CD8-positive, alpha-beta memory T cell (primary cell): ENCODE measurements at regions not wholly inside any gene's neighbourhood (a gene's known extent, or its start where the extent isn't known, plus 50 kb on each side); places are given as distances from the start of the nearest gene placed in this dataset.

Experiments used
- CTCF ChIA-PET: fragments of 350-600 bp; sonication (Branson Sonifier 250); formaldehyde crosslinking; loops from one replicate; lab custom pipeline; 2021; ENCODE audit warnings: antibody characterized with exemption; lab: Charles Lee
- POLR2A ChIA-PET: fragments of 350-600 bp; sonication (Branson Sonifier 250); formaldehyde crosslinking; loops from one replicate; lab custom pipeline; 2021; ENCODE audit warnings: antibody characterized with exemption; lab: Charles Lee
- DNase-seq, 5 donors: peaks; one replicate each; pipeline versions ENCODE4 v3.0.0 to v3.0.0-alpha.2; 2020 to 2022; ENCODE audit warnings: mixed read lengths in 1 of 5
- H3K27ac ChIP-seq: one replicate; pipeline ENCODE4 v1.7.0; 2013; ENCODE audit warnings: low read depth, mild to moderate bottlenecking, low read length, moderate library complexity
- H3K27me3 ChIP-seq: 2 replicates; pipeline ENCODE4 v1.7.0; 2013; ENCODE audit warnings: low read length, mild to moderate bottlenecking; ENCODE audit not compliant: insufficient read depth, poor library complexity, severe bottlenecking
- H3K36me3 ChIP-seq: 2 replicates; pipeline ENCODE4 v1.7.0; 2013; ENCODE audit warnings: mild to moderate bottlenecking, low read length, moderate library complexity; ENCODE audit not compliant: insufficient read depth
- H3K4me1 ChIP-seq: 2 replicates; pipeline ENCODE4 v1.7.0; 2013; ENCODE audit warnings: mild to moderate bottlenecking, low read length, moderate library complexity; ENCODE audit not compliant: insufficient read depth
- H3K4me3 ChIP-seq: 2 replicates; pipeline ENCODE4 v1.7.0; 2013; ENCODE audit warnings: mild to moderate bottlenecking, low read length
- H3K9me3 ChIP-seq: 2 replicates; pipeline ENCODE4 v1.7.0; 2013; ENCODE audit warnings: mild to moderate bottlenecking, low read length
- H3K27ac Mint-ChIP-seq, 8 donors: one replicate each; pipeline ENCODE4 v1.8.0; 2020 to 2021; ENCODE audit warnings: mixed read lengths in 8 of 8, mild to moderate bottlenecking in 6 of 8, inconsistent platforms in 3 of 8, moderate library complexity in 3 of 8
- H3K27me3 Mint-ChIP-seq, 2 donors: one replicate each; pipeline ENCODE4 v1.8.0; 2020 to 2021; ENCODE audit warnings: mixed read lengths in 2 of 2, mild to moderate bottlenecking in 1 of 2, moderate library complexity in 1 of 2
- H3K36me3 Mint-ChIP-seq, 3 donors: one replicate each; pipeline ENCODE4 v1.8.0; 2020 to 2021; ENCODE audit warnings: mixed read lengths in 3 of 3, inconsistent platforms in 1 of 3, mild to moderate bottlenecking in 1 of 3
- H3K4me1 Mint-ChIP-seq, 3 donors: one replicate each; pipeline ENCODE4 v1.8.0; 2020 to 2021; ENCODE audit warnings: mixed read lengths in 3 of 3, inconsistent platforms in 1 of 3, mild to moderate bottlenecking in 1 of 3
- H3K4me3 Mint-ChIP-seq, 7 donors: one replicate each; pipeline ENCODE4 v1.8.0; 2020 to 2021; ENCODE audit warnings: mixed read lengths in 7 of 7, mild to moderate bottlenecking in 6 of 7, moderate library complexity in 4 of 7, inconsistent platforms in 2 of 7
- H3K9me3 Mint-ChIP-seq, 5 donors: one replicate each; pipeline ENCODE4 v1.8.0; 2020 to 2022; ENCODE audit warnings: mixed read lengths in 5 of 5, mild to moderate bottlenecking in 3 of 5, moderate library complexity in 2 of 5, inconsistent platforms in 1 of 5

- H3K9me3 Mint-ChIP-seq: no peaks in the 10 kb centered on the region
- ChIA-PET CTCF (interaction anchor here (1.1 to 2.3 kb wide), 2 partner anchors 510 to 514 kb away, joined by 3 to 7 read pairs; no protein-coding TSS in a partner anchor), POLR2A (no interaction called here)
These were observed 238.5 kb downstream of the NFATC2 start for GRCh38 chr20:51303731-51304670.

DNA sequence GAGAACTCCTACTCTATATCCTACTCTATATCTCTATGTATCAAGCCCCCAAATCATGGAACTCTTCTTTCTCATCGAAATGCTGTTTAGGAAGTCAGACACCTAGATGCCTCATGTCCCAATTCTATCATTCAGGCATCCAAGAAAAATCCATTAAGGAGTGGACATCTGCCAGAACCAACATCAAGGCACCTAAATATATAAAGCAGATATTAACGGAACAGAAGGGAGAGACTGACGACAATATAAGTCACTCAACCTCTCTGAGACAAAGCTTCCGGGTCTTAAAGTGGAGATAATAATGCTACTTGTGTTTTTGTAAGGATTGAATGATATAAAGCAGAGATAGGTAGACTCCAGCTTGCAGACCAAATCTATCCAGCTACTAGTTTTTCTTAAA lies 241.5 kb downstream of the NFATC2 start:
- peaks cover 5 to 8% of the 10 kb centered on the region in 2 donors for H3K27me3 Mint-ChIP-seq
- Histone ChIP-seq H3K4me3 (no peak overlapping the region), H3K27ac (no peak overlapping the region), H3K9me3 (no peaks in the 10 kb centered on the region), H3K27me3 (no peaks in the 10 kb centered on the region), H3K4me1 (no peaks in the 10 kb centered on the region), H3K36me3 (no peaks in the 10 kb centered on the region)
- POLR2A ChIA-PET: no interaction called here
- CTCF ChIA-PET: interaction anchor here (1.0 to 1.3 kb wide), 3 partner anchors 8 to 319 kb away, joined by 3 to 4 read pairs (median 3); no protein-coding TSS in a partner anchor
- no peak for DNase-seq
- H3K27ac Mint-ChIP-seq: no peak overlapping the region
- no peaks in the 10 kb centered on the region for H3K36me3 Mint-ChIP-seq
- no peak overlapping the region for H3K4me3 Mint-ChIP-seq
- H3K9me3 Mint-ChIP-seq: no peaks in the 10 kb centered on the region
- peaks cover 0 to under 1% (median 0%) of the 10 kb centered on the region in 3 donors for H3K4me1 Mint-ChIP-seq

More at GRCh38 chr20:51303731-51304670, 238.5 kb downstream of the NFATC2 start:
- Histone ChIP-seq H3K9me3 (no peaks in the 10 kb centered on the region), H3K4me3 (no peak overlapping the region), H3K27ac (no peak overlapping the region), H3K4me1 (no peaks in the 10 kb centered on the region), H3K27me3 (peaks cover 7% of the 10 kb centered on the region), H3K36me3 (no peaks in the 10 kb centered on the region)
- H3K27me3 Mint-ChIP-seq: peaks cover 4% of the 10 kb centered on the region in 2 donors
- H3K27ac Mint-ChIP-seq: no peak overlapping the region
- DNase-seq: no peak
- peaks cover 2 to 8% (median 5%) of the 10 kb centered on the region in 3 donors for H3K4me1 Mint-ChIP-seq
- H3K36me3 Mint-ChIP-seq: no peaks in the 10 kb centered on the region
- H3K4me3 Mint-ChIP-seq: no peak overlapping the region

DNA sequence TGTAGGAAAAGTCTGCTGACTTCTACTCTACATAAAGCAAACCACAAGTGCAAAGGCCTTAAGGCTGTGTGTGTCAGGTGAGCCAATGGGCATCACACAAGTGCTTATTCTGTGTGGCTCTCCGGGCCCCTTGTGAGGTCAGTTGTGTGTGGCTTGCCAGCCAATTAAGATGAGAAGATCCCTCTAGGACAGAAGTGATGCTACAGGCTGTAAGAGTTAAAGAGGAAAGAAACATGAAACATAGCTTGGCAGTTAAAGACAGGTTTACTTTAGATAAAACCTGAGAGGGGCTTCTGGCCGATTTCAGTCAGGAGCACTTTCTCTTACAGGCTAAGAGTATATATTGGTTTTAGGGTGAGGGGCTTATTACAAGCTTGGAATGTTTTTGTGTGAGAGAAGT lies 242.4 kb downstream of the NFATC2 start:
- H3K9me3 ChIP-seq: no peaks in the 10 kb centered on the region
- Mint-ChIP-seq H3K27ac (no peak overlapping the region), H3K27me3 (peaks cover 4 to 13% of the 10 kb centered on the region in 2 donors)

GRCh38 chr20:51299413-51299812 lies 243.1 kb downstream of the NFATC2 start:
- Histone ChIP-seq H3K9me3 (no peaks in the 10 kb centered on the region), H3K4me1 (no peaks in the 10 kb centered on the region), H3K4me3 (no peak overlapping the region), H3K27ac (no peak overlapping the region), H3K36me3 (no peaks in the 10 kb centered on the region), H3K27me3 (no peaks in the 10 kb centered on the region)
- Mint-ChIP-seq H3K36me3 (no peaks in the 10 kb centered on the region), H3K27ac (no peak overlapping the region), H3K27me3 (peaks cover 4 to 20% of the 10 kb centered on the region in 2 donors), H3K9me3 (no peaks in the 10 kb centered on the region), H3K4me1 (no peaks in the 10 kb centered on the region), H3K4me3 (no peak overlapping the region)
- DNase-seq: no peak
- ChIA-PET CTCF (interaction anchor here (0.9 kb wide), 1 partner anchor 9 kb away, joined by 3 read pairs; no protein-coding TSS in a partner anchor), POLR2A (no interaction called here)

More for the DNA sequence above, 242.4 kb downstream of the NFATC2 start:
- Mint-ChIP-seq H3K9me3 (no peaks in the 10 kb centered on the region), H3K4me1 (no peaks in the 10 kb centered on the region), H3K4me3 (no peak overlapping the region), H3K36me3 (no peaks in the 10 kb centered on the region)
- H3K4me1 ChIP-seq: no peaks in the 10 kb centered on the region
- H3K36me3 ChIP-seq: no peaks in the 10 kb centered on the region
- ChIA-PET POLR2A (no interaction called here), CTCF (interaction anchor here (1.0 to 1.3 kb wide), 3 partner anchors 9 to 318 kb away, joined by 3 to 4 read pairs (median 3); no protein-coding TSS in a partner anchor)
- H3K27ac ChIP-seq: no peak overlapping the region
- no peak overlapping the region for H3K4me3 ChIP-seq
- DNase-seq: no peak
- no peaks in the 10 kb centered on the region for H3K27me3 ChIP-seq

- Histone ChIP-seq H3K36me3 (no peaks in the 10 kb centered on the region), H3K4me3 (no peak overlapping the region), H3K4me1 (no peaks in the 10 kb centered on the region), H3K27me3 (no peaks in the 10 kb centered on the region), H3K9me3 (no peaks in the 10 kb centered on the region), H3K27ac (no peak overlapping the region)
- H3K9me3 Mint-ChIP-seq: no peaks in the 10 kb centered on the region
- DNase-seq: no peak
- ChIA-PET CTCF (no interaction called here), POLR2A (no interaction called here)
- peaks cover 0 to under 1% (median 0%) of the 10 kb centered on the region in 3 donors for H3K36me3 Mint-ChIP-seq
- no peak overlapping the region for H3K4me3 Mint-ChIP-seq
- H3K27me3 Mint-ChIP-seq: peaks cover 3 to 27% of the 10 kb centered on the region in 2 donors
- H3K4me1 Mint-ChIP-seq: no peaks in the 10 kb centered on the region
- no peak overlapping the region for H3K27ac Mint-ChIP-seq
These were observed 244.3 kb downstream of the NFATC2 start for GRCh38 chr20:51298141-51298749.

DNA sequence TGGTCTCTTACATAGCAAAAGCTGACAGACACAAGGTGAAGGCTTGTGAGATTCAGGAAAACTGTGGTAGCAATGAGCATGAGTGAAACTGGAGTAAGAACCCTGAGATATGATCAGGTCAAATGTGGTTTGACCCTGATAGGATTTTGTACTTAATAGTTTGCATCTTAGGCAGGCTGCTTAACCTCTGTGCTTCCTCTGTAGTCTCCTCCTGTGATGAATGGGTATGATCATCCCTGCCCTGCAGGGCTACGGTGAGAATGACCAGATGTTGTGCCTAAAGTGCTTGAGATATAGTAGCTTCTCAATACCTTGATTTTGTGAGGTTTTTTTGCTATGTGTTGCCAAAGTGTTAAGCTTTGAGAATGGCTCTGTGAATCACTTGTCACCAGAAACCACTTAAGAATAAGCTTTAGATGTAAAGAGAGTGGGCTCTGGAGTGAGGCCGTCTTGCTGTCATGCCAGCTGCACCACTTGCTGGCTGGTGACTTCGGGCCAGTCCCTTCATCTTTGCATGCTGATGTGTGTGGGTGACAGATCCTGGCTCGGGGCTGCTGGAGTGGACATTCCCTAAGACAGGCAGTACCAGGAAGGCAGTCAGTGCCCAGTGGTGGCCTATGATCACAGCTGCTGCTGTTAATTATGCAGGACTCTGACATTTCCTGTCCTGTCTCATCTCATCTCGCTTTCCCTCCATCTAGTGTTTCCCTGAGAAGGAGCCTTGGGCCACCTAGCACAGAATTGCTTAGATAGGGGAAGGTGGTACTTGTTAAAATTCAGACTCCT lies 254.7 kb downstream of the NFATC2 start:
- ChIA-PET POLR2A (no interaction called here), CTCF (no interaction called here)
- Histone ChIP-seq H3K9me3 (no peaks in the 10 kb centered on the region), H3K4me3 (no peak overlapping the region), H3K4me1 (no peaks in the 10 kb centered on the region), H3K27me3 (no peaks in the 10 kb centered on the region), H3K36me3 (no peaks in the 10 kb centered on the region), H3K27ac (no peak overlapping the region)
- Mint-ChIP-seq H3K27me3 (peaks cover 6 to 47% of the 10 kb centered on the region in 2 donors), H3K36me3 (no peaks in the 10 kb centered on the region), H3K27ac (no peak overlapping the region), H3K4me3 (no peak overlapping the region), H3K9me3 (no peaks in the 10 kb centered on the region), H3K4me1 (no peaks in the 10 kb centered on the region)
- DNase-seq: no peak

GRCh38 chr20:51286758-51287157 lies 255.8 kb downstream of the NFATC2 start:
- no peaks in the 10 kb centered on the region for H3K9me3 ChIP-seq
- no peaks in the 10 kb centered on the region for H3K4me1 ChIP-seq
- DNase-seq: no peak
- H3K4me1 Mint-ChIP-seq: no peaks in the 10 kb centered on the region
- no peak overlapping the region for H3K4me3 ChIP-seq
- H3K27me3 Mint-ChIP-seq: peaks cover 3 to 40% of the 10 kb centered on the region in 2 donors
- H3K27me3 ChIP-seq: no peaks in the 10 kb centered on the region
- CTCF ChIA-PET: interaction anchor here (0.7 kb wide), 1 partner anchor 9 kb away, joined by 3 read pairs; no protein-coding TSS in a partner anchor
- H3K36me3 ChIP-seq: no peaks in the 10 kb centered on the region
- H3K27ac ChIP-seq: no peak overlapping the region
- POLR2A ChIA-PET: no interaction called here
- H3K4me3 Mint-ChIP-seq: no peak overlapping the region
- no peak overlapping the region for H3K27ac Mint-ChIP-seq
- H3K9me3 Mint-ChIP-seq: no peaks in the 10 kb centered on the region
- no peaks in the 10 kb centered on the region for H3K36me3 Mint-ChIP-seq
